ENCODE measurements at regions not wholly inside any gene's neighbourhood (a gene's known extent, or its start where the extent isn't known, plus 50 kb on each side); places are given as distances from the start of the nearest gene placed in this dataset.

- no peak for TF ChIP-seq POLR2A (IDR thresholded peaks at IDR 0.05; ENCODE audit: low read depth, low read length)
- TF ChIP-seq POLR2AphosphoS5 (IDR thresholded peaks at IDR 0.05; ENCODE audit: low read depth, low read length) = no peak
- TF ChIP-seq SPI1 (IDR thresholded peaks at IDR 0.05; ENCODE audit: low read depth, low read length) = no peak
- no peak for TF ChIP-seq TAF1 (IDR thresholded peaks at IDR 0.05; ENCODE audit: low read depth, low read length)
- no peak for TF ChIP-seq POU2F2 (IDR thresholded peaks at IDR 0.05; ENCODE audit: low read depth, low read length)
Measured at GRCh38 chr12:91630596-91631293, 448.1 kb upstream of the DCN start.

Measured in GM12891 (cell line).